HEK293 (cell line): ENCODE measurements at regions not wholly inside any gene's neighbourhood (a gene's known extent, or its start where the extent isn't known, plus 50 kb on each side); places are given as distances from the start of the nearest gene placed in this dataset.

ENCODE experiments used
- CTCF ChIA-PET: fragments of 350-600 bp; formaldehyde crosslinking; extraction: SDS; loops from one replicate; lab custom pipeline; 2021; ENCODE audit warnings: antibody characterized with exemption; lab: Yijun Ruan, JAX
- POLR2A ChIA-PET: fragments of 300-600 bp; formaldehyde crosslinking; extraction: SDS; loops from one replicate; lab custom pipeline; 2020; ENCODE audit warnings: antibody characterized with exemption, inconsistent platforms; lab: Yijun Ruan, JAX
- H3K27ac ChIP-seq: fragments of 200-500 bp; sonication (Bioruptor generic); 2 replicates; pipeline ENCODE4 v1.5.1; 2014; ENCODE audit warnings: low read depth, low read length, control low read depth, inconsistent platforms; ENCODE audit errors: extremely low read depth
- H3K36me3 ChIP-seq, 2 experiments: fragments of 200-500 bp in 1 of 2; sonication (Bioruptor generic) in 1 of 2; 1 replicate in 1 of 2; 2 replicates in 1 of 2; pipeline ENCODE4 v1.5.1; 2014 to 2017; ENCODE audit warnings: inconsistent platforms in 2 of 2, low read length in 2 of 2; ENCODE audit not compliant: control insufficient read depth in 2 of 2, insufficient read depth in 1 of 2
- H3K4me1 ChIP-seq: fragments of 200-500 bp; sonication (Bioruptor generic); 2 replicates; pipeline ENCODE4 v1.5.1; 2014; ENCODE audit warnings: mild to moderate bottlenecking, low read length, inconsistent platforms; ENCODE audit not compliant: control insufficient read depth, insufficient read depth
- H3K4me3 ChIP-seq: 2 replicates; pipeline ENCODE4 v1.5.1; 2011; ENCODE audit warnings: low read depth, mild to moderate bottlenecking, control low read depth, low read length, moderate library complexity
- H3K9me3 ChIP-seq: fragments of 200-500 bp; sonication (Bioruptor generic); 2 replicates; pipeline ENCODE4 v1.5.1; 2014; ENCODE audit warnings: low read depth, low read length, inconsistent platforms; ENCODE audit not compliant: control insufficient read depth, insufficient read depth
- BCL11B ChIP-seq: fragments of 450-650 bp; formaldehyde crosslinking; IDR thresholded peaks from 2 replicates; pipeline ENCODE4 v1.5.1; 2016; ENCODE audit warnings: low read depth, missing biosample characterization, missing genetic modification characterization
- ELK4 ChIP-seq: IDR thresholded peaks from 2 replicates; pipeline ENCODE4 v1.6.1; 2011; ENCODE audit warnings: mild to moderate bottlenecking, low read depth, low read length, borderline replicate concordance
- GLIS1 ChIP-seq: fragments of 450-650 bp; formaldehyde crosslinking; IDR thresholded peaks from 2 replicates; pipeline ENCODE4 v1.5.1; 2016; ENCODE audit warnings: missing biosample characterization, missing genetic modification characterization
- INSM2 ChIP-seq: fragments of 450-650 bp; formaldehyde crosslinking; IDR thresholded peaks from 2 replicates; pipeline ENCODE4 v1.5.1; 2016; ENCODE audit warnings: missing biosample characterization, missing genetic modification characterization
- KLF8 ChIP-seq: fragments of 450-650 bp; formaldehyde crosslinking; IDR thresholded peaks from 2 replicates; pipeline ENCODE4 v1.5.1; 2016; ENCODE audit warnings: missing biosample characterization, missing genetic modification characterization
- PRDM1 ChIP-seq: fragments of 450-650 bp; formaldehyde crosslinking; IDR thresholded peaks from 2 replicates; pipeline ENCODE4; 2016; ENCODE audit warnings: missing biosample characterization, missing genetic modification characterization
- PRDM10 ChIP-seq: fragments of 450-650 bp; formaldehyde crosslinking; IDR thresholded peaks from 2 replicates; pipeline ENCODE4 v1.5.1; 2016; ENCODE audit warnings: missing biosample characterization, missing genetic modification characterization
- SP2 ChIP-seq: fragments of 450-650 bp; formaldehyde crosslinking; IDR thresholded peaks from 2 replicates; pipeline ENCODE4 v1.5.1; 2016; ENCODE audit warnings: missing biosample characterization, missing genetic modification characterization
- ZBTB44 ChIP-seq: fragments of 450-650 bp; IDR thresholded peaks from 2 replicates; pipeline ENCODE4 v1.5.1; 2018; ENCODE audit warnings: missing biosample characterization, mild to moderate bottlenecking, missing genetic modification characterization
- ZFP69B ChIP-seq: fragments of 450-650 bp; formaldehyde crosslinking; IDR thresholded peaks from 2 replicates; pipeline ENCODE4 v1.5.1; 2016; ENCODE audit warnings: missing biosample characterization, missing genetic modification characterization
- ZNF155 ChIP-seq: fragments of 450-650 bp; formaldehyde crosslinking; IDR thresholded peaks from 2 replicates; pipeline ENCODE4 v1.5.1; 2016; ENCODE audit warnings: missing biosample characterization, missing genetic modification characterization
- ZNF169 ChIP-seq: fragments of 450-650 bp; formaldehyde crosslinking; IDR thresholded peaks from 2 replicates; pipeline ENCODE4 v1.5.1; 2016; ENCODE audit warnings: missing biosample characterization, missing genetic modification characterization
- ZNF2 ChIP-seq: fragments of 450-650 bp; formaldehyde crosslinking; IDR thresholded peaks from 2 replicates; pipeline ENCODE4 v1.5.1; 2016; ENCODE audit warnings: missing biosample characterization, missing genetic modification characterization
- ZNF23 ChIP-seq: fragments of 450-650 bp; formaldehyde crosslinking; IDR thresholded peaks from 2 replicates; pipeline ENCODE4 v1.5.1; 2016; ENCODE audit warnings: missing biosample characterization, missing genetic modification characterization, borderline replicate concordance
- ZNF24 ChIP-seq: fragments of 450-650 bp; formaldehyde crosslinking; IDR thresholded peaks from 2 replicates; pipeline ENCODE4 v1.5.1; 2016; ENCODE audit warnings: missing biosample characterization, missing genetic modification characterization
- ZNF362 ChIP-seq: fragments of 450-650 bp; formaldehyde crosslinking; IDR thresholded peaks from 2 replicates; pipeline ENCODE4 v1.5.1; 2016; ENCODE audit warnings: missing biosample characterization, missing genetic modification characterization
- ZNF391 ChIP-seq: fragments of 450-650 bp; formaldehyde crosslinking; IDR thresholded peaks from 2 replicates; pipeline ENCODE4 v1.5.1; 2016; ENCODE audit warnings: low read depth, missing biosample characterization, missing genetic modification characterization, borderline replicate concordance
- ZNF426 ChIP-seq: fragments of 450-650 bp; formaldehyde crosslinking; IDR thresholded peaks from 2 replicates; pipeline ENCODE4 v1.5.1; 2017; ENCODE audit warnings: missing biosample characterization, missing genetic modification characterization, mild to moderate bottlenecking, inconsistent platforms, moderate library complexity
- ZNF510 ChIP-seq: fragments of 450-650 bp; formaldehyde crosslinking; IDR thresholded peaks from 2 replicates; pipeline ENCODE4 v1.5.1; 2018; ENCODE audit warnings: mild to moderate bottlenecking, missing genetic modification characterization, missing biosample characterization; ENCODE audit not compliant: insufficient replicate concordance
- ZNF629 ChIP-seq: fragments of 450-650 bp; formaldehyde crosslinking; IDR thresholded peaks from 2 replicates; pipeline ENCODE4 v1.5.1; 2017; ENCODE audit warnings: missing biosample characterization, missing genetic modification characterization
- ZNF658 ChIP-seq: fragments of 450-650 bp; formaldehyde crosslinking; IDR thresholded peaks from 2 replicates; pipeline ENCODE4; 2016; ENCODE audit warnings: missing biosample characterization, missing genetic modification characterization
- ZNF664 ChIP-seq: fragments of 450-650 bp; formaldehyde crosslinking; IDR thresholded peaks from 2 replicates; pipeline ENCODE4 v1.5.1; 2016; ENCODE audit warnings: missing biosample characterization, missing genetic modification characterization
- ZNF837 ChIP-seq: fragments of 450-650 bp; formaldehyde crosslinking; IDR thresholded peaks from 2 replicates; pipeline ENCODE4 v1.5.1; 2016; ENCODE audit warnings: missing biosample characterization, missing genetic modification characterization
- TF ChIP-seq, protein P1 (sequence below): fragments of 450-650 bp; formaldehyde crosslinking; IDR thresholded peaks from 2 replicates; pipeline ENCODE4 v1.5.1; 2016; ENCODE audit warnings: missing biosample characterization, missing genetic modification characterization

DNA sequence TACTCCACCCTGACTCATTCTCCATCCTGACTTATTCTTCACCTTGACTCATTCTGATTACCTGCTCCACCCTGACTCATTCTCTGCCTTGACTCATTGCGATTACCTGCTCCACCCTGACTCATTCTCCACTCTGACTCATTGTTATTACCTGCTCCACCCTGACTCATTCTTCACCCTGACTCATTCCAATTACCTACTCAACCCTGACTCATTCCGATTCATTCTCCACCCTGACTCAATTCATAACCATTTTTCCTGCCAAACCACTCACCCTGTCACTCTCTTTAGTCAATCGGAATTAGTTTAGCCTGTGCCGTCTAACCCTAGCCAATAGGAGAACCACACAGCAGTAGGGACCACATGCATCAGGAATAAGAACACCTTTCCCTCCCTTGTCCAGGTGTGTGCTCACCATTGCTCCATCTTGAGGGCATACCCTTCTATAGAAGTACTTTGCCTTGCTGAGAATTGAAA, 1227.4 kb upstream of the PCDH20 start (continued):
- TF ChIP-seq, protein P1, sequence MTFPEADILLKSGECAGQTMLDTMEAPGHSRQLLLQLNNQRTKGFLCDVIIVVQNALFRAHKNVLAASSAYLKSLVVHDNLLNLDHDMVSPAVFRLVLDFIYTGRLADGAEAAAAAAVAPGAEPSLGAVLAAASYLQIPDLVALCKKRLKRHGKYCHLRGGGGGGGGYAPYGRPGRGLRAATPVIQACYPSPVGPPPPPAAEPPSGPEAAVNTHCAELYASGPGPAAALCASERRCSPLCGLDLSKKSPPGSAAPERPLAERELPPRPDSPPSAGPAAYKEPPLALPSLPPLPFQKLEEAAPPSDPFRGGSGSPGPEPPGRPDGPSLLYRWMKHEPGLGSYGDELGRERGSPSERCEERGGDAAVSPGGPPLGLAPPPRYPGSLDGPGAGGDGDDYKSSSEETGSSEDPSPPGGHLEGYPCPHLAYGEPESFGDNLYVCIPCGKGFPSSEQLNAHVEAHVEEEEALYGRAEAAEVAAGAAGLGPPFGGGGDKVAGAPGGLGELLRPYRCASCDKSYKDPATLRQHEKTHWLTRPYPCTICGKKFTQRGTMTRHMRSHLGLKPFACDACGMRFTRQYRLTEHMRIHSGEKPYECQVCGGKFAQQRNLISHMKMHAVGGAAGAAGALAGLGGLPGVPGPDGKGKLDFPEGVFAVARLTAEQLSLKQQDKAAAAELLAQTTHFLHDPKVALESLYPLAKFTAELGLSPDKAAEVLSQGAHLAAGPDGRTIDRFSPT = peak; percentile 94
- 0 out of 2 replicates have a peak, but pooled peaks have one; percentile 21 for TF ChIP-seq ZNF155
- peak; percentile 21; the same call in 1 of the 2 replicates for TF ChIP-seq PRDM10 (tag by site-specific recombination)
- TF ChIP-seq ZNF629 (tag by site-specific recombination) = peak; percentile 77
- 0 out of 2 replicates have a peak, but pooled peaks have one; percentile 36 for TF ChIP-seq ZFP69B
- TF ChIP-seq ZBTB44 = no peak
- TF ChIP-seq ZNF510 (tag by site-specific recombination) = no peak
- peak; percentile 76 for TF ChIP-seq INSM2 (tag by site-specific recombination)
- peak; percentile 91 for TF ChIP-seq ZNF24 (tag by site-specific recombination)
- 0 out of 2 replicates have a peak, but pooled peaks have one; percentile 49 for TF ChIP-seq ZNF658
- TF ChIP-seq ZNF169 (tag by site-specific recombination) = 0 out of 2 replicates have a peak, but pooled peaks have one; percentile 78
- peak; percentile 96 for TF ChIP-seq KLF8 (tag by site-specific recombination)
- TF ChIP-seq PRDM1 = peak; percentile 87
- TF ChIP-seq ZNF391 = no peak
- TF ChIP-seq ZNF23 (tag by site-specific recombination) = 0 out of 2 replicates have a peak, but pooled peaks have one; percentile 20
- no peak for TF ChIP-seq ZNF664 (tag by site-specific recombination)
- no peak for TF ChIP-seq GLIS1 (tag by site-specific recombination)

GRCh38 chr13:62635161-62635560, 1219.5 kb upstream of the PCDH20 start:
- H3K4me1 ChIP-seq = no peaks in the 10 kb centered on the region
- H3K36me3 ChIP-seq = no peaks in the 10 kb centered on the region
- no peak overlapping the region for H3K27ac ChIP-seq
- H3K9me3 ChIP-seq = no peaks in the 10 kb centered on the region
- H3K4me3 ChIP-seq = no peak overlapping the region
- ChIA-PET CTCF (no interaction called here), POLR2A (no interaction called here)
- no peak for TF ChIP-seq ZNF837 (tag by site-specific recombination)
- no peak; the same call in 1 of the 2 replicates for TF ChIP-seq ELK4
- no peak for TF ChIP-seq ZNF426 (tag by site-specific recombination)
- no peak for TF ChIP-seq ZNF658
- TF ChIP-seq SP2 = no peak
- TF ChIP-seq ZNF362 (tag by site-specific recombination) = no peak
- TF ChIP-seq ZNF2 = no peak
- no peak for TF ChIP-seq BCL11B (tag by site-specific recombination)
